HepG2 (cell line): ENCODE measurements at regions not wholly inside any gene's neighbourhood (a gene's known extent, or its start where the extent isn't known, plus 50 kb on each side); places are given as distances from the start of the nearest gene placed in this dataset.

ENCODE experiments used
- STAT5B ChIP-seq: sonication (generic); formaldehyde crosslinking; IDR thresholded peaks from 2 replicates; pipeline ENCODE4 v1.4.0; 2020; ENCODE audit warnings: missing genetic modification reagents
- YY1 ChIP-seq: IDR thresholded peaks from 2 replicates; pipeline ENCODE4 v1.6.1; 2011; ENCODE audit warnings: low read length, low read depth, moderate library complexity, mild to moderate bottlenecking; ENCODE audit not compliant: insufficient read depth, insufficient replicate concordance
- TF ChIP-seq, protein P1 (sequence below): sonication (generic); formaldehyde crosslinking; IDR thresholded peaks from 2 replicates; pipeline ENCODE4 v1.5.0; 2020; ENCODE audit warnings: mild to moderate bottlenecking, missing genetic modification reagents, moderate library complexity
- TF ChIP-seq, protein P2 (sequence below): sonication (generic); formaldehyde crosslinking; IDR thresholded peaks from 2 replicates; pipeline ENCODE4 v1.4.0; 2020; ENCODE audit warnings: missing genetic modification reagents, mild to moderate bottlenecking, borderline replicate concordance
- TF ChIP-seq, protein P3 (sequence below): sonication (generic); formaldehyde crosslinking; conservative IDR thresholded peaks from 2 replicates; pipeline ENCODE4 v1.4.0; 2020; ENCODE audit warnings: missing genetic modification reagents

DNA sequence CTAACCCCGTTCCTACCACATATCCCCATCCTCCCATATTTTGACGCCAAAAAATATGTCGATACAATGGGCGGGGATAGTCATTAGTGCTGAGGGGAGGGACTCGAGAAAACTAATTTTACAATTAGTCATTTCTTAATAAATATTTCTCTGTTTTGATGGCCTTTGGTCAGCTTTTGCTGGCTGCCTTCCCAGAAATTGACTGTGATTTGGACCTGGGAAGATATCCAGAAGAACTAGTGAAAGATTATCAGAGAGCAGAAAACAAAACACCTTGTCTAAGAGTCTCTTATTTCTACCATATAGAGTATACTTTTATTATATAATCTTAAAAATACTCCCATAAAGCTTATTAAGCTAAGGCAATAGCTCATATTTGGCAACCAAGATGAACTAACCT, 247.6 kb downstream of the MRPL39 start:
- TF ChIP-seq, protein P1, sequence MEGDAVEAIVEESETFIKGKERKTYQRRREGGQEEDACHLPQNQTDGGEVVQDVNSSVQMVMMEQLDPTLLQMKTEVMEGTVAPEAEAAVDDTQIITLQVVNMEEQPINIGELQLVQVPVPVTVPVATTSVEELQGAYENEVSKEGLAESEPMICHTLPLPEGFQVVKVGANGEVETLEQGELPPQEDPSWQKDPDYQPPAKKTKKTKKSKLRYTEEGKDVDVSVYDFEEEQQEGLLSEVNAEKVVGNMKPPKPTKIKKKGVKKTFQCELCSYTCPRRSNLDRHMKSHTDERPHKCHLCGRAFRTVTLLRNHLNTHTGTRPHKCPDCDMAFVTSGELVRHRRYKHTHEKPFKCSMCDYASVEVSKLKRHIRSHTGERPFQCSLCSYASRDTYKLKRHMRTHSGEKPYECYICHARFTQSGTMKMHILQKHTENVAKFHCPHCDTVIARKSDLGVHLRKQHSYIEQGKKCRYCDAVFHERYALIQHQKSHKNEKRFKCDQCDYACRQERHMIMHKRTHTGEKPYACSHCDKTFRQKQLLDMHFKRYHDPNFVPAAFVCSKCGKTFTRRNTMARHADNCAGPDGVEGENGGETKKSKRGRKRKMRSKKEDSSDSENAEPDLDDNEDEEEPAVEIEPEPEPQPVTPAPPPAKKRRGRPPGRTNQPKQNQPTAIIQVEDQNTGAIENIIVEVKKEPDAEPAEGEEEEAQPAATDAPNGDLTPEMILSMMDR (CRISPR knock-in tag), result no peak
- TF ChIP-seq YY1, result no peak
- TF ChIP-seq, protein P2, sequence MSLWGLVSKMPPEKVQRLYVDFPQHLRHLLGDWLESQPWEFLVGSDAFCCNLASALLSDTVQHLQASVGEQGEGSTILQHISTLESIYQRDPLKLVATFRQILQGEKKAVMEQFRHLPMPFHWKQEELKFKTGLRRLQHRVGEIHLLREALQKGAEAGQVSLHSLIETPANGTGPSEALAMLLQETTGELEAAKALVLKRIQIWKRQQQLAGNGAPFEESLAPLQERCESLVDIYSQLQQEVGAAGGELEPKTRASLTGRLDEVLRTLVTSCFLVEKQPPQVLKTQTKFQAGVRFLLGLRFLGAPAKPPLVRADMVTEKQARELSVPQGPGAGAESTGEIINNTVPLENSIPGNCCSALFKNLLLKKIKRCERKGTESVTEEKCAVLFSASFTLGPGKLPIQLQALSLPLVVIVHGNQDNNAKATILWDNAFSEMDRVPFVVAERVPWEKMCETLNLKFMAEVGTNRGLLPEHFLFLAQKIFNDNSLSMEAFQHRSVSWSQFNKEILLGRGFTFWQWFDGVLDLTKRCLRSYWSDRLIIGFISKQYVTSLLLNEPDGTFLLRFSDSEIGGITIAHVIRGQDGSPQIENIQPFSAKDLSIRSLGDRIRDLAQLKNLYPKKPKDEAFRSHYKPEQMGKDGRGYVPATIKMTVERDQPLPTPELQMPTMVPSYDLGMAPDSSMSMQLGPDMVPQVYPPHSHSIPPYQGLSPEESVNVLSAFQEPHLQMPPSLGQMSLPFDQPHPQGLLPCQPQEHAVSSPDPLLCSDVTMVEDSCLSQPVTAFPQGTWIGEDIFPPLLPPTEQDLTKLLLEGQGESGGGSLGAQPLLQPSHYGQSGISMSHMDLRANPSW (CRISPR knock-in tag), result no peak
- TF ChIP-seq, protein P3, sequence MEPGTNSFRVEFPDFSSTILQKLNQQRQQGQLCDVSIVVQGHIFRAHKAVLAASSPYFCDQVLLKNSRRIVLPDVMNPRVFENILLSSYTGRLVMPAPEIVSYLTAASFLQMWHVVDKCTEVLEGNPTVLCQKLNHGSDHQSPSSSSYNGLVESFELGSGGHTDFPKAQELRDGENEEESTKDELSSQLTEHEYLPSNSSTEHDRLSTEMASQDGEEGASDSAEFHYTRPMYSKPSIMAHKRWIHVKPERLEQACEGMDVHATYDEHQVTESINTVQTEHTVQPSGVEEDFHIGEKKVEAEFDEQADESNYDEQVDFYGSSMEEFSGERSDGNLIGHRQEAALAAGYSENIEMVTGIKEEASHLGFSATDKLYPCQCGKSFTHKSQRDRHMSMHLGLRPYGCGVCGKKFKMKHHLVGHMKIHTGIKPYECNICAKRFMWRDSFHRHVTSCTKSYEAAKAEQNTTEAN (CRISPR knock-in tag), result no peak
- no peak for TF ChIP-seq STAT5B (CRISPR knock-in tag)
